ENCODE measurements at regions not wholly inside any gene's neighbourhood (a gene's known extent, or its start where the extent isn't known, plus 50 kb on each side); places are given as distances from the start of the nearest gene placed in this dataset.
"Not testable (repeated sequence)": the region's sequence is repeated elsewhere in the genome, so short reads cannot be mapped to it uniquely, and the experiment has no call there.

- no peak overlapping the region for H3K4me3 ChIP-seq (ENCODE audit: low read depth, low read length)
- no peak for TF ChIP-seq CTCF (IDR thresholded peaks at IDR 0.05; ENCODE audit: insufficient read depth, low read length)
- DNase-seq (ENCODE audit: low read depth): no peak
Observed at GRCh38 chr5:117133198-117133597, 558.6 kb upstream of the SEMA6A start.

GRCh38 chr5:117131876-117132275 is 557.3 kb upstream of the SEMA6A start:
- no peak overlapping the region for H3K4me3 ChIP-seq (ENCODE audit: low read depth, low read length)
- no peak for DNase-seq (ENCODE audit: low read depth)
- TF ChIP-seq CTCF (IDR thresholded peaks at IDR 0.05; ENCODE audit: insufficient read depth, low read length): no peak

- no peak overlapping the region for H3K4me3 ChIP-seq (ENCODE audit: low read depth, low read length)
- TF ChIP-seq CTCF (IDR thresholded peaks at IDR 0.05; ENCODE audit: insufficient read depth, low read length): no peak
- no peak for DNase-seq (ENCODE audit: low read depth)
Observed at GRCh38 chr5:117131048-117131679, 556.5 kb upstream of the SEMA6A start.

GRCh38 chr5:117118499-117118898 is 543.9 kb upstream of the SEMA6A start:
- DNase-seq (ENCODE audit: low read depth): no peak
- TF ChIP-seq CTCF (IDR thresholded peaks at IDR 0.05; ENCODE audit: insufficient read depth, low read length): no peak

DNA sequence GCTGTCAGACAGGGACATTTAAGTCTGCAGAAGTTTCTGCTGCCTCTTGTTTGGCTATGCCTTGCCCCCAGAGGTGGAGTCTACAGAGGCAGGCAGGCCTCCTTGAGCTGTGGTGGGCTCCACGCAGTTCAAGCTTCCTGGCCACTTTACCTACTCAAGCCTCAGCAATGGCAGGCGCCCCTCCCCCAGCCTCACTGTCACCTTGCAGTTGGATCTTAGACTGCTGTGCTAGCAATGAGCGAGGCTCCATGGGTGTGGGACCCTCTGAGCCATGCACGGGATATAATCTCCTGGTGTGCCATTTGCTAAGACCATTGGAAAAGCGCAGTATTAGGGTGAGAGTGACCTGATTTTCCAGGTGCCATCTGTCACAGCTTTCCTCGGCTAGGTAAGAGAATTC is 542.7 kb upstream of the SEMA6A start:
- H3K4me3 ChIP-seq (ENCODE audit: low read depth, low read length); DNase-seq (ENCODE audit: low read depth): not testable (repeated sequence)

More at GRCh38 chr5:117118499-117118898, 543.9 kb upstream of the SEMA6A start:
- H3K4me3 ChIP-seq (ENCODE audit: low read depth, low read length): no peak overlapping the region

DNA sequence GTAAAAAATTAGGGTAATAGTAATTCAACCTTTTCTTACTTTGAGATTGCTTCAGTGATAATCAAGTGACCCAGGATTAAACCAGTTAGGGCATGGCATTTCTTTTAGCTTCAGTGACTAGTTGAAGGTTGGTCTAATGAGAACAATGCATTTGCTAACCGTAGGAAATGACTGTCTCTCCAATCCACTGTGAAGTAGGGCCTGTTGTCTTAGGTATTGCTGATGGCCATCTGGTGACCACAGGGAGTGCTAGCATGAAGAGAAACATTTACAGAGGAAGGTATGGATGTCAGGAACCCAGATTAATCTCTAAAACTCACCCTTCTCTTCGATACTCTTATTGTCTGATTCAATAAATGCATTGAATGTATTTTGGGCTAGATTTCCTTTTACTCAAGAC is 535.9 kb upstream of the SEMA6A start:
- no peak overlapping the region for H3K4me3 ChIP-seq (ENCODE audit: low read depth, low read length)
- no peak for DNase-seq (ENCODE audit: low read depth)
- TF ChIP-seq CTCF (IDR thresholded peaks at IDR 0.05; ENCODE audit: insufficient read depth, low read length): no peak

DNA sequence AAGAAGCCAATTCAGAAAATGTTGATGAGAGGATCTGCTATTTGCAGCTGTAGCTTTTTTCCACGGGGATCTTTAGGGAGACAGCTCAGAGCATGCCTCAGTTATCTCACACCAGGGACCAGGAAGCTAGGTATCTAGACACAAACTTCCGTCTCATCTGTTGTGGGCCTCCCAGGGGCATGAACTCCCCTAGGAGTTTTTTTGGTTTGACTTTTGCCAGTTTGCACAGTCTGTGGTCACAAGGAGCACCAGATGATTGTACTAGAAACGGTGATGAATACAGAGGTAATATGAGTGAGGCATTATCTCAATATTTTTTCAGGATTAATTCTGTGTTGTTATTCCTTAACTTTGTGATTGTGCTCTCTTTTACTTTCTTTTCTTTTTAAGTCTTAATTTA is 533.2 kb upstream of the SEMA6A start:
- no peak for TF ChIP-seq CTCF (IDR thresholded peaks at IDR 0.05; ENCODE audit: insufficient read depth, low read length)
- H3K4me3 ChIP-seq (ENCODE audit: low read depth, low read length): no peak overlapping the region
- DNase-seq (ENCODE audit: low read depth): no peak

Data from fibroblast of the aortic adventitia (primary cell).